ENCODE measurements at regions not wholly inside any gene's neighbourhood (a gene's known extent, or its start where the extent isn't known, plus 50 kb on each side); places are given as distances from the start of the nearest gene placed in this dataset.

GRCh38 chr7:25727876-25728275 lies 424.1 kb upstream of the NFE2L3 start:
- TF ChIP-seq EP300 (IDR thresholded peaks at IDR 0.05) = no peak
- no peak for TF ChIP-seq POLR2A (IDR thresholded peaks at IDR 0.05)
- TF ChIP-seq CTCF (IDR thresholded peaks at IDR 0.05) = no peak

All from sigmoid colon (tissue), 4 donors.